Inflammatory macrophage treated with lipopolysaccharide for 1 hour (primary cell): ENCODE measurements at regions not wholly inside any gene's neighbourhood (a gene's known extent, or its start where the extent isn't known, plus 50 kb on each side); places are given as distances from the start of the nearest gene placed in this dataset.

Experiments used
- DNase-seq, 2 donors: peaks; one replicate each; pipeline ENCODE4 v3.0.0-alpha.2; 2020 to 2022

- DNase-seq, result no peak
Measured at GRCh38 chr11:45341372-45341771, 55.2 kb upstream of the SYT13 start.

- peak; percentile 84 to 95 for DNase-seq
Measured at GRCh38 chr11:45339729-45340519, 53.8 kb upstream of the SYT13 start.

DNA sequence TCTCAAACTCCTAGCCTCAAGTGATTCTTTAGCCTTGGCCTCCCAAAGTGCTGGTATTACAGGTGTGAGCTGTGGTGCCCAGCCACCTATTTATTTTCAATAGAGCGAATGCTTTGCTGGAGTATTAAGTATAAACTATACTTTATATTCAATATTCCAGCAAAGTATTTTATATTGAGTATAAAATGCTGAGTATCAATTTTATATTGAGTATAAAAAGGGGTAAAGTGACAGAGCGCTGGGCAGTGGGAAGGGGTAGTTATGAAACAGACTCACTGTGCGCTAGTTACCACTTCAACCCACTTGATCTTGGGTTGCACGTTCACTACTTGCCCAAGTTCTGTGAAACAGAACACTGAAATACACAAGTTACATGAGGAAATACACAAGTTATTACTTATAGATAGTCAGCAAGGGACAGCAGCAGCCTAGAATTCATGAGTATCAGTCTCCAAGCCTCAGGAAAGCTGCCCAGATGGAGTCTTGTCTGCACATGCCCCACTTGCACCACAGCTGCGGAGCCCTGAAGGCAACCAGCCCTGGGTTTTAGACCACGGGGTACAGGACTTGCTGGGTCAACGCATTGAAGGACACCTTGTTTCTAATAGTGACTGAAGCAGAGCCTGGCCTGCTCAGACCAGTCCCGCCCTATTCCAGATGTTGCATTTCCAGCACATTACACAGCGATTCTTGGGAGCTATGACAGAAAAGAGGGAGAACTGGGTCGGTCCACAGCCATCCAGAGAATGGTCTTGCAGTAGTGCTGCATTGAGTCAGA lies 51.6 kb upstream of the SYT13 start:
- no peak for DNase-seq

DNA sequence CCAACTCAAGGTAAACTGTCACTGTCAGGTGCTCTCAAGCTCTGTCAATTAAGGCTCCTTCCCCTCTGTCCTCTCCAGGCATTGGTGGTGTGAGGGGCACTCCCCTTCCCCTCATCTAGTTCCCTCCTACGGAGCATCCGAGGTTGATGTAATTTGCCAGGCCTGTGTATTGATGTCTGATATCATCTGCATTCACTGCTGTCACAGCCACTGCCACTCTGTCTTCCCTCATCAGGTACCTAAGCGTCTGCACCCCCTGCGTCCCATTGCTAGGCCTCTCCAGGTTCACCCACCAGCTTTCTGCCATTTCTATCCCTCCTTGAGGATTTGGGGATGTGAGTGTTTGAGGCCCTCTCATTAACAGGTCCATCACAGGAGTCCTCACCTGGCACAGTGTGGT lies 50.0 kb upstream of the SYT13 start:
- no peak for DNase-seq
